CD4-positive, alpha-beta T cell (primary cell): ENCODE measurements at regions not wholly inside any gene's neighbourhood (a gene's known extent, or its start where the extent isn't known, plus 50 kb on each side); places are given as distances from the start of the nearest gene placed in this dataset.

Experiments used
- ATAC-seq: fragments of 200-7000 bp; cut with Tn5 transposase; one replicate; pipeline ENCODE4 v1.10.0; 2022; ENCODE audit warnings: mild to moderate bottlenecking; ENCODE audit not compliant: poor library complexity
- CTCF ChIA-PET: fragments of 350-600 bp; sonication (Branson Sonifier 250); formaldehyde crosslinking; loops from one replicate; lab custom pipeline; 2021; ENCODE audit warnings: antibody characterized with exemption, inconsistent platforms; lab: Charles Lee
- POLR2A ChIA-PET: fragments of 350-600 bp; sonication (Branson Sonifier 250); formaldehyde crosslinking; loops from one replicate; lab custom pipeline; 2021; ENCODE audit warnings: antibody characterized with exemption, inconsistent platforms; lab: Charles Lee
- DNase-seq, 14 experiments: peaks; one replicate each; pipeline ENCODE4 v3.0.0-alpha.2; 2013 to 2020; ENCODE audit warnings: mixed read lengths in 2 of 14
- H3K27ac ChIP-seq, 2 donors: one replicate each; pipeline versions ENCODE4 v1.5.1 to v1.7.0; 2013; ENCODE audit warnings: low read length in 2 of 2, low read depth in 1 of 2, mild to moderate bottlenecking in 1 of 2
- H3K27me3 ChIP-seq, 2 experiments: 1 replicate in 1 of 2; 2 replicates in 1 of 2; pipeline versions ENCODE4 v1.6.1 to v1.7.0; 2013; ENCODE audit warnings: low read length in 2 of 2, control low read depth in 1 of 2, mild to moderate bottlenecking in 1 of 2, moderate library complexity in 1 of 2; ENCODE audit not compliant: insufficient read depth in 2 of 2, control insufficient read depth in 1 of 2
- H3K36me3 ChIP-seq: one replicate; pipeline ENCODE4 v1.6.1; 2013; ENCODE audit warnings: low read length, control low read depth; ENCODE audit not compliant: insufficient read depth
- H3K4me1 ChIP-seq: one replicate; pipeline ENCODE4 v1.6.1; 2013; ENCODE audit warnings: low read length, control low read depth; ENCODE audit not compliant: insufficient read depth
- H3K4me3 ChIP-seq: one replicate; pipeline ENCODE4 v1.5.1; 2013; ENCODE audit warnings: mild to moderate bottlenecking, low read length, moderate library complexity
- H3K9me3 ChIP-seq, 2 experiments: 1 replicate in 1 of 2; 2 replicates in 1 of 2; pipeline versions ENCODE4 v1.6.1 to v1.7.0; 2013; ENCODE audit warnings: low read length in 2 of 2, mild to moderate bottlenecking in 2 of 2, control low read depth in 1 of 2, moderate library complexity in 1 of 2; ENCODE audit not compliant: control insufficient read depth in 1 of 2, insufficient read depth in 1 of 2
- H3K27ac Mint-ChIP-seq: one replicate; pipeline ENCODE4 v1.8.0; 2020; ENCODE audit warnings: mixed read lengths
- H3K27me3 Mint-ChIP-seq: one replicate; pipeline ENCODE4 v1.8.0; 2021; ENCODE audit warnings: mixed read lengths
- H3K36me3 Mint-ChIP-seq: one replicate; pipeline ENCODE4 v1.8.0; 2021; ENCODE audit warnings: low read depth, mixed read lengths
- H3K4me1 Mint-ChIP-seq: one replicate; pipeline ENCODE4 v1.8.0; 2021; ENCODE audit warnings: low read depth, mixed read lengths
- H3K4me3 Mint-ChIP-seq: one replicate; pipeline ENCODE4 v1.8.0; 2020; ENCODE audit warnings: mild to moderate bottlenecking, mixed read lengths
- H3K9me3 Mint-ChIP-seq: one replicate; pipeline ENCODE4 v1.8.0; 2020; ENCODE audit warnings: mixed read lengths
- CTCF ChIP-seq: fragments of 200-600 bp; IDR thresholded peaks from one replicate; pipeline ENCODE4 v1.8.0; 2022; ENCODE audit warnings: antibody characterized with exemption, mild to moderate bottlenecking
- intact Hi-C, 2 experiments: fragments of 100-400 bp; cut with DNase I in 1 of 2; cut with micrococcal nuclease in 1 of 2; formaldehyde crosslinking; loops; one replicate each; pipeline versions ENCODE4 v1.15.1 to v1.9.0; 2023 to 2025; cut with DNase I, micrococcal nuclease

GRCh38 chr4:81714291-81714690, 242.6 kb upstream of the RASGEF1B start:
- Histone ChIP-seq H3K4me1 (no peaks in the 10 kb centered on the region), H3K27me3 (no peaks in the 10 kb centered on the region), H3K9me3 (no peaks in the 10 kb centered on the region), H3K4me3 (no peak overlapping the region), H3K27ac (no peak overlapping the region), H3K36me3 (no peaks in the 10 kb centered on the region)
- Mint-ChIP-seq H3K36me3 (no peaks in the 10 kb centered on the region), H3K9me3 (no peaks in the 10 kb centered on the region), H3K27ac (no peak overlapping the region), H3K4me1 (peaks cover 5% of the 10 kb centered on the region), H3K4me3 (no peak overlapping the region), H3K27me3 (no peaks in the 10 kb centered on the region)
- intact Hi-C loops: no loop called here
- CTCF ChIA-PET: no interaction called here
- ATAC-seq (no peak), DNase-seq (no peak)
- POLR2A ChIA-PET: interaction anchor here (0.6 kb wide), 1 partner anchor 247 kb away, joined by 3 read pairs; no protein-coding TSS in a partner anchor
- TF ChIP-seq CTCF: no peak

- Mint-ChIP-seq H3K27ac (no peak overlapping the region), H3K27me3 (no peaks in the 10 kb centered on the region), H3K36me3 (no peaks in the 10 kb centered on the region), H3K4me1 (peaks cover 5% of the 10 kb centered on the region), H3K9me3 (no peaks in the 10 kb centered on the region), H3K4me3 (no peak overlapping the region)
- H3K4me1 ChIP-seq: no peaks in the 10 kb centered on the region
- ATAC-seq: no peak
- no peak for TF ChIP-seq CTCF
- DNase-seq: no peak
- intact Hi-C loops: no loop called here
- H3K36me3 ChIP-seq: no peaks in the 10 kb centered on the region
- CTCF ChIA-PET: no interaction called here
- H3K9me3 ChIP-seq: no peaks in the 10 kb centered on the region
- H3K27ac ChIP-seq: no peak overlapping the region
- H3K4me3 ChIP-seq: no peak overlapping the region
- POLR2A ChIA-PET: no interaction called here
- H3K27me3 ChIP-seq: no peaks in the 10 kb centered on the region
Measured at GRCh38 chr4:81712714-81713113, 241.0 kb upstream of the RASGEF1B start.

GRCh38 chr4:81704461-81704860, 232.8 kb upstream of the RASGEF1B start:
- Histone ChIP-seq H3K4me3 (no peak overlapping the region), H3K27ac (no peak overlapping the region), H3K9me3 (no peaks in the 10 kb centered on the region), H3K36me3 (no peaks in the 10 kb centered on the region), H3K27me3 (no peaks in the 10 kb centered on the region), H3K4me1 (no peaks in the 10 kb centered on the region)
- Mint-ChIP-seq H3K36me3 (no peaks in the 10 kb centered on the region), H3K4me3 (no peak overlapping the region), H3K4me1 (no peaks in the 10 kb centered on the region), H3K27me3 (no peaks in the 10 kb centered on the region), H3K9me3 (no peaks in the 10 kb centered on the region), H3K27ac (no peak overlapping the region)
- no peak for TF ChIP-seq CTCF
- no peak for DNase-seq
- CTCF ChIA-PET: interaction anchor here (0.9 kb wide), 1 partner anchor 237 kb away, joined by 3 read pairs; no protein-coding TSS in a partner anchor
- POLR2A ChIA-PET: no interaction called here
- intact Hi-C loops: no loop called here
- ATAC-seq: no peak
